Hematopoietic multipotent progenitor cell treated with erythropoietin and hydrocortisone succinate and interleukin-3 and kit ligand, for 8 days (in vitro differentiated cells): ENCODE measurements at regions not wholly inside any gene's neighbourhood (a gene's known extent, or its start where the extent isn't known, plus 50 kb on each side); places are given as distances from the start of the nearest gene placed in this dataset.

ENCODE experiments used
- DNase-seq: peaks from one replicate; pipeline ENCODE4 v3.0.0-alpha.2; 2015

DNA sequence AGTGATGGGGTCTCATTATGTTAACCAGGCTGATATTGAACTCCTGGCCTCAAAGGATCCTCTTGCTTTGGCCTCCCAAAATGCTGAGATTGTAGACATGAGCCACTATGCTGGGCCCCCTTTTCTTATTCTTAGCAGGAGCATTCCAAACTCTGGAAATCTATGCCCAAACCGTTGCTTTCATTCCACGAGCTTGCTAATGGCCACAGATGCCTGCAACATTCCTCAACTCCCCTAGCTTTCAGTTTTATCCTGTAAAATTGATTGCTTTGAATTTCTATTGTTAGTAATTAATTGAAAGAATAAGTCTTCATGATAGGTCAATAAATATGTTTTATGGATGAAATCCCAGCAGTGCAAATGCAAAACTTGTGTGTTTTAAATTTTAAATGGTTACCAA lies 564.8 kb upstream of the WWC1 start:
- no peak for DNase-seq

- DNase-seq = no peak
Measured at GRCh38 chr5:167730121-167730520, 561.3 kb upstream of the WWC1 start.

- no peak for DNase-seq
Measured at GRCh38 chr5:167730656-167731055, 560.8 kb upstream of the WWC1 start.

- no peak for DNase-seq
Measured at GRCh38 chr5:167731951-167732350, 559.5 kb upstream of the WWC1 start.

- DNase-seq = no peak
Measured at GRCh38 chr5:167732499-167732898, 558.9 kb upstream of the WWC1 start.

DNA sequence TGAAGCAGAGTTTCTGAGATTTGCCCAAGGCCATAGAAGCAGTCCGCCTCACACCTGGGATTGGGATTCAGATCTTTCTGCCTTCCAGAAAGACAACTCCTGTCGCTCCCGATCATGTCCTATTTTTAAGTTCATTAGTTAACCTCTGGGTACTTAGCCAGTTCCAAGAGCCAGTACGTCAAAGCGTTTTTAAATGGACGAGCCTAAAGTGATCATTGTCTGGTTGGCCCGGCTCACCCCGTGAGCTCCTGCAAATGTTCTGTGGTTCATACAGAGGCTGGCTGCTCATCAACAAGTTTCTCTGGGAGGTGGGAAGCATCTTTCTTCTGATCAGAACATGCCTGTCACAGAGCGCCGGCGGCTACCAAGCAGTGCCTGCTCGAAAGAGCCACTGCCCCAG lies 554.5 kb upstream of the WWC1 start:
- no peak for DNase-seq

- DNase-seq = no peak
Measured at GRCh38 chr5:167743695-167744464, 547.6 kb upstream of the WWC1 start.

DNA sequence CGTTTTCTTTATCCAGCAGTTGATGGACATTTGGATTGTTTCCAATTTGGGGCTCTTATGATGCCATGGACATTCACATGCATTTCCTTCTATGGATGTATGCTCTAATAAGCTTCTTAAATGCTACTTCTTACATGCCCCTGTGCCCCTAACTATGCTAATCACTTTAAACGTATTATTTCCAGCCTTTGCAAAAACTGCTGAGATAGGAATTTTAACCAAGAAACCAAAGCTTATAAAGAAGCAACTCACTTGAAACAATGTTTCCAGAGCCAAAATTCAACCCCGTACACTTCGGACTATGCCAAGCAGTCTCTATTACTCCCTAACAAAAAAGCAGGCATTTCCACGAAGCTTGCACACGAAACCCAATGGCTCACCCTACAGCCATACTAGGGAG lies 545.6 kb upstream of the WWC1 start:
- DNase-seq = no peak

GRCh38 chr5:167750586-167750985 lies 540.9 kb upstream of the WWC1 start:
- no peak for DNase-seq

DNA sequence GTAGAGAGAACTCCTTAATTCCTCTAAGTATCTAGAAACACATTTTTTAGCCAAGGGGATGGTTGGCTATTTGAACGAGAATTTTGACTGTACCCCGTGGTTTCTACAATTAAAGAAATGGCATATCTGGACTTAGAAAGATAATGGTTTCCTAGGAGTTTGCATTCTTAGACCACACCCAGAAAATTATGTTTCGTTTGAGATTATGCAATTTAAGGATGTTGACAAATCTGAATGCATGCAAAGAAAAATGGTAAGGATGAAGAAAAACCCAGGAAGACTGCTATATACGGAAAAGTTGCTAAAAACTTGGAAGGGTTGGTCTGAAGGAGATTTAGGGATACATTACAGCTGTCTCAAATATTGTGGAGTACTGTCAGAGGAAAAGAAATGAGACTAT lies 538.5 kb upstream of the WWC1 start:
- no peak for DNase-seq

DNA sequence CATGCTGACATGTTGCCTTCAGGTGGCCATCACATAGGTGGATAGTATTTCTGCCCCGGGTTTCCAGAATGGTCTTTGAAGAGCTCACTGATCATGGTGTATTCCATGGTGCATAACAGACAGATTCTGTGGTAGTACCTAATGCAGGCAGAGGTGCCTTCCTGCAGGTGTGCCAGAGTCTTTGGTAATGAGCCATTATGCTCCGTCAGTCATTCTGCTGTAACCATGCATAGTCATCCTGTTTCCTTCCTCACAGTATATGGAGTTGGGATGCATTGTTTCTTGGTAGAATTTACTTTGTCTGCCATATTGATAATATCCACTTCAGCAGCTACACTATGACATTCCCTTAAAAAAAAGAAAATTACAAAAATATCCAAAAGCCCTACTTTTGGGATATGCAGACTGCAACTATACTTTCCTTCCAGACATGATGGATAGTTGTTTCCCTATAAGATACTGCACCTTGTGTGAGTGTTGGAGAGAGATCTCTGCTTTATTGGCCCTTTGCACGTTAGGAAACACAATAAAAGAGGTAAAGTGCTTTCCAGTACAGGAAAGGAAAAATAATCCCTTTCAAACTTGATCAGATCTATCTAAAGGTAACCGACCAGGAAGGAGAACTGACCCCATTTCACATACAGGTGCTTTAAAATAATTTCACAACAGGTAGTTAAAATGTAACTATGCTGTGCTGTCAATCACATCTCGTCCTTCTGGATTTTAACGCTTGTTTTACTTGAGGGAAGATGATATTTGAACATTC lies 537.5 kb upstream of the WWC1 start:
- no peak for DNase-seq

- DNase-seq = no peak
Measured at GRCh38 chr5:167754501-167755021, 536.9 kb upstream of the WWC1 start.

DNA sequence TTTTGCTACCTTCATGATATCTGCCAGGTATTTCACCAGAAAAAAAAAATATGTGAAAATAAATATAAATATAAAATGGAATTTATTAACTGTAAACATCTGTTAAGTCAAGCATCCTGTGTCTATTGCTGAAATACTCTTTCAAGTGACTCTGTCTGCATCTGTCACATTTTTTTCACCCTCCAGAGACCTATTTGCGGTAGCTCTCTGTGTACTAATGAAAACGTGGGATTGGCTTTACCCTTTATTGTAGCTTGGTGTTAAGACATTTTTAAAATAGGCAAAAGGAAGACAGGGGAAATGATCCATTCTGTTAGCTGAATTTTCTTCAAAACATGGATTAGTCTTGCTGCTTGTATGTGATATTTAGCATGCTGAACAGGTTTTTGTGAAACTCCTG lies 536.0 kb upstream of the WWC1 start:
- DNase-seq = no peak

DNA sequence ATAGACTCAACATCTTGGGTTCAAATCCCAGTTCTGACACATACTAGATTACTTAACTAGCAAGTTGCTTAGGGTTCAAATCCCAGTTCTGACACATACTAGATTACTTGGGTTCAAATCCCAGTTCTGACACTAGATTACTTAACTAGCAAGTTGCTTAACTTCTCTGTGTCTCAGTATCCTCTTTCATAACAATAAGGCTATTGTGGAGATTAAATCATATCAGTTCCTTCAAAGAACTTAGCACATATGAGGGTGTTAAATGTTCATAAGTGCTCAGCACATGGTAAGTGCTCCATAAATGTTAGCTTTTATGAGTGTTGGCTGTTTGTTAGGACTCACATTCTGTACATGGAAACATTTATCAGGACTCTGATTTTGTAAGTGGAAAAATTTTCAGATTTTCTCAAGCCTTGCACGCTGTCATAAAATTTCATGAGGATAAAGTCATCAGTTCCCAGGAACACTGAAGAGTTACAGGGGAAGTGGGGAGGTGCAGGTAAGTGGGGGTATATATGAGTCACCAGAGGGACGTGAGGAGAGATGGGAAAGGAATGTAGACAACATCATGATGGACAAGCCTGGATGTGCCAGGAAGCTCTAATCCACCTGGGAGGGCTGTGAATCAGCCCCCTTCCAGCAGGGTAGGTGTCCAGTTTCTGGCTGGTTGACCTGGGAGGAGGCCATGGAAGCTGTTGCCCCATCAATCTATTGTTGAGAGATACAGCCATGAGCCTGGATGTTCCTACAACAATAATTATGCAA lies 532.2 kb upstream of the WWC1 start:
- no peak for DNase-seq

DNA sequence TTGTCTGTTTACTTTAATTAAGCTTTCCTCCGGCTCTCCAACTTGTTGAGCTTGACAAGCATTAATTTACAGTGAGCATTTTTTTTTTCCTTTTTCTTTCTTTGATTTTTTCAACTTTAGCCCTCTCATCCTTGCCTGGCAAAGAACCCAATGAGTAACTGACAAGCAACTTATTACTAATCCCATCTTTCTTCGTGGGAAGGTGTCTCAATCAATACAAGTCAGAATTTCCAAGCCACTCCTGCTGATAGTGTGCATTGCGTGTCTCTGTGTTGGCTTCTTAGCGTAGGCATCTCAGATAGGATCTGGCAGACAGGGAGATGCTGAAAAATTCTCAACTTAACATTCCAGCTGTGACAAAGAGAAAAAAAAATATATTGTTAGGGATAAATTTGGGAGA lies 527.7 kb upstream of the WWC1 start:
- DNase-seq = no peak

DNA sequence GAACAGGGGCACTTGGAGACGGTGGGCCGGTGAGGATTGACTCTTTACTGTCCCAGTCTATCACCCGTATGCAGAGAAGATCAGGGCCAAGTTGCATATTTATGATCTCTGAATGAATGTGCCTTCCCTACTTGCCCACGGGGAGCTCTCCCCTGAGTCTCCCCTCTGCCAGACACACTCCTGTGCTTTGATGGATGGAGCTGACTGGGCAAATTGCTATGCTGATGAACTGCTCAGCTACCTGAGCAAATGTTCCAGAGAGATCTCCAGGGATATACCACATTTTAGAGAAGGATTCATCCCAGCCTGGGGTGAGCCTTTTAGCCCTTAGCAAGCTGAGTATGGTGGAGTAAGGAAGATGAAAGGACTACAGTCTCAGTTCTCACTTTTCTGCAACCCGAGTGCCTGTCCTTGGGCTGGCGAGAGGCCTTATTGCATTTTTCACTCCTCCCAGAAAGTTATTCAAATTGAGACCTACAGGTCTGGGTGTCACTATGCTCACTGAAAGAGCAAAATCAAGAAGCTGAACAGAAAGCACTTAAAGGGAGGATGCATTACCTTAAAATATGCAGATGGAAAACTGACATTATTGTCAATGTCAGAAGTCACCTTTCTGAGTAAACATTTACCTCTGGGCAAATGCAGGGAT lies 526.7 kb upstream of the WWC1 start:
- DNase-seq = no peak

- no peak for DNase-seq
Measured at GRCh38 chr5:167765352-167765751, 526.1 kb upstream of the WWC1 start.

GRCh38 chr5:167766957-167767356 lies 524.5 kb upstream of the WWC1 start:
- DNase-seq = no peak

GRCh38 chr5:167767795-167768194 lies 523.6 kb upstream of the WWC1 start:
- DNase-seq = no peak

DNA sequence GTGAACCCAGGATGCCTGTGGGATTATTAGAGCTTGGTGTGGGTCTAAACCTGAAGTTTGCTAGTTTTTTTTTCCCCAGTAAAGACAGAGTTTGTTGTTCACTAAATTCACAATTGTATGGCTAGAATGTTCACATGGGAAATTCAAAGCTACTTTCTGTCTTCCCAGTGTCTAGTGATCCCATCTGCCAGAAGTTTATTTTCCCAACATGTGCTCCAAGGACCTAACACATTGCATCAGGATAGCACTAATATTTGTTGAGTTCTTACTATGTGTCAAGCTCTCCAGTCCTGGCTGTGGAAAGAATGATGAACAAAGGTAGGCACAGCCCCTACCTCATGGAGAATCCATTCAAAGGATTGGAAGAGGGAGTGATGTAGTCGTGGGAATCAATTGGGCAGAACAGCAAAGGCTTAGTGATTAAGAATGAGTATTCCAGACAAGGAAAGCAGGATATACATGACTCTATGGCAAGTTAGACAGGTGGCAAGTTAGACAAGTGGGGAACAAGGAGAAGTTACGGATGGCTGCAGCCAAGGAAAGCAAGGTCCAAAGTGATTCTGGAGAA lies 521.5 kb upstream of the WWC1 start:
- DNase-seq = no peak

DNA sequence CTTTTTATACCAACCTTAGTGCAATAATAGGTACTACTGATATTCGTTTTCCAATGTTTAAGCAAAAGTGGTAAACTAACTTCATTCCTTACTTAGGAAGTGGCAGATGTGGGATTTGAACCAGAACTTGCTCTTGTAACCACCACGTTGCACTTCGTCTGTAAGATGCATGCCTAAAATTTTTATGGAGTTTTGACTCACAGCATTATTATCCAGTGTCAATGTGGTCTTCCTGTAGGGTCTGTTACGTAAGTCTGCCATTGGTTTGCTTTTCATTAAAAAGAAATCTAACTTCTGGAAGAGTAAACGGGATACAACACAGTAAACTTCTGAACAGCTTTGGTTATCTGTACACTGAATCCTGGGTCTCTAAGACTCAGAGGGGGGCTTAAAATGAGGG lies 521.0 kb upstream of the WWC1 start:
- no peak for DNase-seq

- no peak for DNase-seq
Measured at GRCh38 chr5:167771571-167771970, 519.9 kb upstream of the WWC1 start.
